GM12864 (cell line): ENCODE measurements at regions not wholly inside any gene's neighbourhood (a gene's known extent, or its start where the extent isn't known, plus 50 kb on each side); places are given as distances from the start of the nearest gene placed in this dataset.

Experiments
- DNase-seq: peaks from one replicate; pipeline ENCODE4 v3.0.0-alpha.2; 2011; ENCODE audit warnings: low read depth
- H3K4me3 ChIP-seq: 2 replicates; pipeline ENCODE4 v1.5.1; 2011; ENCODE audit warnings: mild to moderate bottlenecking, low read depth, low read length, control low read depth
- TF ChIP-seq, protein P1 (sequence below): IDR thresholded peaks from 2 replicates; pipeline ENCODE4 v1.5.1; 2011; ENCODE audit warnings: low read depth, mild to moderate bottlenecking, moderate library complexity, low read length, control low read depth, inconsistent platforms; ENCODE audit errors: missing control alignments

DNA sequence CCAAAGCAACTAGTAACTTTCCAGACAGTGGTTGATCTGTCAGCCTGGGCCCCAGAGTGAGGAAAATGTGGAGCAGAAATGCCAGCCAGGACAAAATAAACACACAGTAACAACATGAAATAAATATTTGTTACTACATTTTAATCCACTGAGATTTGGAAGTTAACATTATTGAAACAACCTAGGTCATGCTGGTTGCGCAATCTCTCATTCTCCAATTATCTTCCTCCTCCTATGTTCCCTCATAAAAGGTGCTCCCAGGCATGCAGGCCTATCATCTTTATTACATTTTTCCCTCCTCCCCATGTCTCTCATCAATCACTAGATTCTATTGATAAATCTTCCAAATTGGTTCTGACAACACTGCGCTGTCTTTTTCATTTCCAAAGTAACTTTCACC, 363.1 kb downstream of the HINT1 start:
- no peak for DNase-seq
- TF ChIP-seq, protein P1, sequence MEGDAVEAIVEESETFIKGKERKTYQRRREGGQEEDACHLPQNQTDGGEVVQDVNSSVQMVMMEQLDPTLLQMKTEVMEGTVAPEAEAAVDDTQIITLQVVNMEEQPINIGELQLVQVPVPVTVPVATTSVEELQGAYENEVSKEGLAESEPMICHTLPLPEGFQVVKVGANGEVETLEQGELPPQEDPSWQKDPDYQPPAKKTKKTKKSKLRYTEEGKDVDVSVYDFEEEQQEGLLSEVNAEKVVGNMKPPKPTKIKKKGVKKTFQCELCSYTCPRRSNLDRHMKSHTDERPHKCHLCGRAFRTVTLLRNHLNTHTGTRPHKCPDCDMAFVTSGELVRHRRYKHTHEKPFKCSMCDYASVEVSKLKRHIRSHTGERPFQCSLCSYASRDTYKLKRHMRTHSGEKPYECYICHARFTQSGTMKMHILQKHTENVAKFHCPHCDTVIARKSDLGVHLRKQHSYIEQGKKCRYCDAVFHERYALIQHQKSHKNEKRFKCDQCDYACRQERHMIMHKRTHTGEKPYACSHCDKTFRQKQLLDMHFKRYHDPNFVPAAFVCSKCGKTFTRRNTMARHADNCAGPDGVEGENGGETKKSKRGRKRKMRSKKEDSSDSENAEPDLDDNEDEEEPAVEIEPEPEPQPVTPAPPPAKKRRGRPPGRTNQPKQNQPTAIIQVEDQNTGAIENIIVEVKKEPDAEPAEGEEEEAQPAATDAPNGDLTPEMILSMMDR, result no peak
- H3K4me3 ChIP-seq, result no peak overlapping the region

DNA sequence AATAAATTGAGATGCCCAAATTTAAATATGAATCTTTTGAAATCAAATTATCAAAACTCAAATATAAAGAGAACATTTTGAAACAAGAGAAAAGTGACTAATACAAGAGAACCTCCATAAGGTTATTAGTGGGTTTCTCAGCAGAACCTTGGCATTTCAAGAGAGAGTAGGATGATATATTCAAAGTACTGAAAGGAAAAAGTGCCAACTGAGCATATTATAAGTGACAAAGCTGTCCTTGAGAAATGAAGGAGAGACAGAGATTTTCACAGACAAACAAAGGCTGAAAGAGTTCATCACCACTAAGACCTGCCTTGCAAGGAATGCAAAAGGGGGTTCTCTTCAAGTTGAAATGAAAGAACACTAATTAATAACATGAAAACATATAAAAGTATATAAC, 366.0 kb downstream of the HINT1 start:
- DNase-seq, result no peak
- TF ChIP-seq, protein P1, result no peak
- no peak overlapping the region for H3K4me3 ChIP-seq

DNA sequence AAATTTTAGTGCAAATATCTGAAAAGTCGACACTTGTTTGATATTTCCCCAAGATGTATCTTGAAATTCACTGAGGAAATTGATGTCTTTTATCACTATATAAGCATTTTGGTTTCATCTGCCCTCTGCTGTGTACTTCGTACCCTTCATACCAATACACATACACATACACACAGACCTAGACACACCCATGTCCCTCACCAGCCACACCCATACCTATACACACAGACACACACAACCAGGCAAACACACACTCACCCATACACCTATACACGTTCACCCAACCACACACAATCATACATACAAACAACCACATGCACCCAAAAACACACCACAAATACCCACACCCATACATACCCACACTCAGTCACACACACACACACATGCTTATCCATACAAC, 367.8 kb downstream of the HINT1 start:
- TF ChIP-seq, protein P1, result no peak
- no peak for DNase-seq
- no peak overlapping the region for H3K4me3 ChIP-seq

DNA sequence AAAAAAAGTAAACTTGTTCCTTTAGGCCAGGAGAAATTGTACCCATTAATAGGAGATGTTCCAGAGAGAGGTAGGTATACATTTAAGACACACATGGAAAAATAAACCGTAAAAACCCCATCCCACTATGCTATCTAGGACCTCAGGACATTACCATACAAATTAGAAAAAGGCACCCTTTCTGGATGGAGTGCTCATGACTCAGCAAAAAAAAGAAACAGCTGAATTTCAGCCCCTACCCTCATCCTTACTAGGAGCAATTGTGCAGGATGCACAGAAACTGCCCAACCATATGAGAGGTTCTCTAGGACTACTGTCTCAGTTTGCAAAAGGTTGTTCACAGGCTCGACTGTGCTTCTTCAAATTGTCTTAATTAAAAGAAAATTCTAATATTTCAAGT, 368.2 kb downstream of the HINT1 start:
- TF ChIP-seq, protein P1, result no peak
- DNase-seq, result no peak
- no peak overlapping the region for H3K4me3 ChIP-seq

DNA sequence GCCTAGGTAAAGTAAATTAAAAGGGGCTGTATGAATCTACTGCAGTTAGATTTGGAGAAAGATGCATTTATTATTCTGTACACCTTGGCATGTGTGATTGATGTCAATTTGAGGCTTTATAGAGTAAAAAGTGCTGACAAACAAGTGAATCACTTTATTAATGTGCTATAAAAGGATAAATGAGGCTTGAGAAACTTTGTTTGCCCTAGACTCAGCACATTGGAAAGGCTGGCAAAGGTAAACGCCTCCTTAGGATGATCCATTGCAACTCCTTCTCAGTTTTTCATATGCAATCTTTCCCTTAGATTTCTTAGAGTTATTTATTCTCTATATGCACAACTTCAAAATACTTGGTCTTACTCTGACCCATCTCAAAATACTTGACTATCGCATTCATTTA, 369.0 kb downstream of the HINT1 start:
- H3K4me3 ChIP-seq, result no peak overlapping the region
- TF ChIP-seq, protein P1, result no peak
- no peak for DNase-seq

DNA sequence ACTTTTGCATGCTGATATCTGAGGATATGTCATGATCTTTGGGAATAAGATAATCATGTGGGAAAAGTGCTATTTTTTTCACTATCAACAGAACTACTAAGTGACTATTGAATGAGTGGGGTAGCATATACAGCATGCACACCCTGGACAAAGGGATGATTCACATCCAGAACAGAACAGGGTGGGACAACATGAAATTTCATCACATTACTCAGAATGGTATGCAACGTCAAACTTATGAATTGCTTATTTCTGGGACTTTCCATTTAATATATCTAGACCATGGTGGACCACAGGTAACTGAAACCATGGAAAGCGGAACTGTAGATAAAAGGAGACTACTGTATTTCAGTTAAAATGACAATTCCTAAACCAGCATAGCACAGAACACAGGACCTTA, 370.0 kb downstream of the HINT1 start:
- no peak for DNase-seq
- TF ChIP-seq, protein P1, result no peak

DNA sequence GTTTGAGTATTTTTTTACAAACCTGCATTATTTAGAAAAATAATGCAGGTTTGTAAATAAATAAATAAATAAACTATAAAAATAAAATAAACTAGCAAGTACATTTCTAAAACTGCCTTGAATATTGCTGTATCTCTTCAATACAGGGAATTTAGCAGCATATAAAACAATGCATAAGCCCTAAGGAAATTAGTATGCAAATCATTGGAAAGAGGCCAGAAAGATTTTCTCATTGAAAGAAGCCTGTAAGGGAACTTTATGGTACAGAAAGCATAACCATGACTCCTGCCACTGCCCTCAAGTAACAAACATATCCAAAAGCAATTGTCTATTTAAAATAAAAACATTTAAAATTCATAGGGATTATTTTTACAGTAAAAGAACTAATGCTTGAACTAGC, 387.3 kb downstream of the HINT1 start:
- no peak for DNase-seq
- H3K4me3 ChIP-seq, result no peak overlapping the region
- TF ChIP-seq, protein P1, result no peak

More for the DNA sequence above, 370.0 kb downstream of the HINT1 start:
- no peak overlapping the region for H3K4me3 ChIP-seq
